ENCODE measurements at regions not wholly inside any gene's neighbourhood (a gene's known extent, or its start where the extent isn't known, plus 50 kb on each side); places are given as distances from the start of the nearest gene placed in this dataset.

GRCh38 chr9:88724331-88724730 is 189.4 kb downstream of the NXNL2 start:
- no peak for TF ChIP-seq REST (IDR thresholded peaks at IDR 0.05; ENCODE audit: low read depth)
- no peak for TF ChIP-seq TAF1 (IDR thresholded peaks at IDR 0.05; ENCODE audit: low read depth)
- TF ChIP-seq YY1 (IDR thresholded peaks at IDR 0.05; ENCODE audit: low read depth): no peak
- TF ChIP-seq TCF12 (IDR thresholded peaks at IDR 0.05; ENCODE audit: low read depth): no peak
- no peak for TF ChIP-seq CEBPB (IDR thresholded peaks at IDR 0.05)
- TF ChIP-seq NFIC (IDR thresholded peaks at IDR 0.05): no peak
- TF ChIP-seq EP300 (IDR thresholded peaks at IDR 0.05; ENCODE audit: borderline replicate concordance): no peak
- no peak for TF ChIP-seq EGR1 (IDR thresholded peaks at IDR 0.05)
- no peak for TF ChIP-seq MAX (IDR thresholded peaks at IDR 0.05)
- TF ChIP-seq FOXM1 (IDR thresholded peaks at IDR 0.05; ENCODE audit: borderline replicate concordance, low read depth): no peak

- no peak for TF ChIP-seq YY1 (IDR thresholded peaks at IDR 0.05; ENCODE audit: low read depth)
- no peak for TF ChIP-seq TCF12 (IDR thresholded peaks at IDR 0.05; ENCODE audit: low read depth)
- no peak for TF ChIP-seq FOXM1 (IDR thresholded peaks at IDR 0.05; ENCODE audit: borderline replicate concordance, low read depth)
- TF ChIP-seq EP300 (IDR thresholded peaks at IDR 0.05; ENCODE audit: borderline replicate concordance): no peak
- TF ChIP-seq ZBTB7A (IDR thresholded peaks at IDR 0.05; ENCODE audit: low read depth): no peak
- no peak for TF ChIP-seq CEBPB (IDR thresholded peaks at IDR 0.05)
- TF ChIP-seq TEAD4 (IDR thresholded peaks at IDR 0.05): no peak
- no peak for TF ChIP-seq NFIC (IDR thresholded peaks at IDR 0.05)
- no peak for TF ChIP-seq REST (IDR thresholded peaks at IDR 0.05; ENCODE audit: low read depth)
- TF ChIP-seq TAF1 (IDR thresholded peaks at IDR 0.05; ENCODE audit: low read depth): no peak
- no peak for TF ChIP-seq MAX (IDR thresholded peaks at IDR 0.05)
- no peak for TF ChIP-seq CREB1 (IDR thresholded peaks at IDR 0.05; ENCODE audit: low read depth)
- no peak for TF ChIP-seq EGR1 (IDR thresholded peaks at IDR 0.05)
- TF ChIP-seq USF1 (IDR thresholded peaks at IDR 0.05): no peak
Observed at GRCh38 chr9:88725300-88726019, 190.5 kb downstream of the NXNL2 start.

- TF ChIP-seq RAD21 (IDR thresholded peaks at IDR 0.05; ENCODE audit: low read depth) (no peak), TCF12 (IDR thresholded peaks at IDR 0.05; ENCODE audit: low read depth) (no peak), NFIC (IDR thresholded peaks at IDR 0.05) (no peak), CREB1 (IDR thresholded peaks at IDR 0.05; ENCODE audit: low read depth) (no peak), REST (IDR thresholded peaks at IDR 0.05; ENCODE audit: low read depth) (no peak), CEBPB (IDR thresholded peaks at IDR 0.05) (no peak), EP300 (IDR thresholded peaks at IDR 0.05; ENCODE audit: borderline replicate concordance) (no peak), MAX (IDR thresholded peaks at IDR 0.05) (no peak), ZBTB7A (IDR thresholded peaks at IDR 0.05; ENCODE audit: low read depth) (no peak), EGR1 (IDR thresholded peaks at IDR 0.05) (no peak), TAF1 (IDR thresholded peaks at IDR 0.05; ENCODE audit: low read depth) (no peak), USF1 (IDR thresholded peaks at IDR 0.05) (no peak), YY1 (IDR thresholded peaks at IDR 0.05; ENCODE audit: low read depth) (no peak)
Observed at GRCh38 chr9:88726803-88727202, 191.8 kb downstream of the NXNL2 start.

- TF ChIP-seq RAD21 (IDR thresholded peaks at IDR 0.05; ENCODE audit: low read depth): no peak
- no peak for TF ChIP-seq REST (IDR thresholded peaks at IDR 0.05; ENCODE audit: low read depth)
- no peak for TF ChIP-seq EP300 (IDR thresholded peaks at IDR 0.05; ENCODE audit: borderline replicate concordance)
- TF ChIP-seq FOXM1 (IDR thresholded peaks at IDR 0.05; ENCODE audit: borderline replicate concordance, low read depth): no peak
- no peak for TF ChIP-seq CREB1 (IDR thresholded peaks at IDR 0.05; ENCODE audit: low read depth)
- TF ChIP-seq MAX (IDR thresholded peaks at IDR 0.05): no peak
- TF ChIP-seq USF1 (IDR thresholded peaks at IDR 0.05): no peak
- TF ChIP-seq TAF1 (IDR thresholded peaks at IDR 0.05; ENCODE audit: low read depth): no peak
- no peak for TF ChIP-seq TCF12 (IDR thresholded peaks at IDR 0.05; ENCODE audit: low read depth)
- TF ChIP-seq CEBPB (IDR thresholded peaks at IDR 0.05): no peak
- no peak for TF ChIP-seq NFIC (IDR thresholded peaks at IDR 0.05)
- TF ChIP-seq EGR1 (IDR thresholded peaks at IDR 0.05): no peak
- TF ChIP-seq ZBTB7A (IDR thresholded peaks at IDR 0.05; ENCODE audit: low read depth): no peak
- no peak for TF ChIP-seq YY1 (IDR thresholded peaks at IDR 0.05; ENCODE audit: low read depth)
- TF ChIP-seq TEAD4 (IDR thresholded peaks at IDR 0.05): no peak
Observed at GRCh38 chr9:88730780-88731179, 195.8 kb downstream of the NXNL2 start.
